RWPE1 (cell line): ENCODE measurements at regions not wholly inside any gene's neighbourhood (a gene's known extent, or its start where the extent isn't known, plus 50 kb on each side); places are given as distances from the start of the nearest gene placed in this dataset.

ENCODE experiments used
- CTCF ChIA-PET: fragments of 350-600 bp; sonication (Branson Sonifier 250); formaldehyde crosslinking; extraction: SDS; loops from one replicate; lab custom pipeline; 2021; lab: Yijun Ruan, JAX
- POLR2A ChIA-PET: fragments of 400-600 bp; formaldehyde crosslinking; extraction: SDS; loops from one replicate; lab custom pipeline; 2020; ENCODE audit warnings: antibody characterized with exemption; ENCODE audit not compliant: low non-redundant PET; lab: Yijun Ruan, JAX
- DNase-seq: peaks from one replicate; pipeline ENCODE4 v3.0.0; 2012; ENCODE audit warnings: low spot score
- H3K27ac ChIP-seq: fragments of 450-650 bp; 2 replicates; pipeline ENCODE4 v1.5.1; 2017
- CTCF ChIP-seq: fragments of 450-650 bp; conservative IDR thresholded peaks from 2 replicates; pipeline ENCODE4 v1.5.1; 2017; ENCODE audit warnings: low read depth, mild to moderate bottlenecking

GRCh38 chr6:158920311-158920905 lies 79.6 kb downstream of the RSPH3 start:
- ChIA-PET CTCF (no interaction called here), POLR2A (no interaction called here)
- no peak overlapping the region for H3K27ac ChIP-seq
- no peak for DNase-seq
- no peak for TF ChIP-seq CTCF

- POLR2A ChIA-PET = no interaction called here
- H3K27ac ChIP-seq = no peak overlapping the region
- CTCF ChIA-PET = no interaction called here
Observed at GRCh38 chr6:158919865-158920264, 80.1 kb downstream of the RSPH3 start.

GRCh38 chr6:158916617-158917016 lies 83.4 kb downstream of the RSPH3 start:
- no peak for TF ChIP-seq CTCF
- DNase-seq = no peak
- no peak overlapping the region for H3K27ac ChIP-seq
- POLR2A ChIA-PET = interaction anchor here (0.8 kb wide), 1 partner anchor 99 kb away, joined by 3 read pairs; no protein-coding TSS in a partner anchor
- CTCF ChIA-PET = interaction anchor here (0.6 kb wide), 1 partner anchor 712 kb away, joined by 3 read pairs; no protein-coding TSS in a partner anchor

More at GRCh38 chr6:158919865-158920264, 80.1 kb downstream of the RSPH3 start:
- no peak for TF ChIP-seq CTCF
- DNase-seq = no peak

GRCh38 chr6:158914923-158915322 lies 85.1 kb downstream of the RSPH3 start:
- no peak for DNase-seq
- ChIA-PET CTCF (no interaction called here), POLR2A (no interaction called here)
- no peak overlapping the region for H3K27ac ChIP-seq
- TF ChIP-seq CTCF = no peak

- no peak overlapping the region for H3K27ac ChIP-seq
- ChIA-PET CTCF (no interaction called here), POLR2A (no interaction called here)
- DNase-seq = no peak
- TF ChIP-seq CTCF = no peak
Observed at GRCh38 chr6:158913580-158913979, 86.4 kb downstream of the RSPH3 start.

GRCh38 chr6:158912655-158913054 lies 87.3 kb downstream of the RSPH3 start:
- H3K27ac ChIP-seq = no peak overlapping the region
- no peak for TF ChIP-seq CTCF
- ChIA-PET CTCF (no interaction called here), POLR2A (no interaction called here)
- no peak for DNase-seq
